HL-60 (cell line): ENCODE measurements at regions not wholly inside any gene's neighbourhood (a gene's known extent, or its start where the extent isn't known, plus 50 kb on each side); places are given as distances from the start of the nearest gene placed in this dataset.
A peak's percentile ranks its signal among the peaks of the same experiment; 100 is the strongest.

Experiments
- DNase-seq, 2 experiments: peaks; one replicate each; pipeline ENCODE4 v3.0.0-alpha.2; 2010 to 2020; ENCODE audit warnings: low read depth in 1 of 2, low spot score in 1 of 2
- H3K27ac ChIP-seq: fragments of 250-450 bp; sonication (Bioruptor Pico); replicated peaks from 2 replicates; pipeline ENCODE4 v1.5.1; 2020; ENCODE audit warnings: mild to moderate bottlenecking, moderate library complexity
- H3K27me3 ChIP-seq: fragments of 250-450 bp; sonication (Bioruptor Pico); 2 replicates; pipeline ENCODE4 v1.5.1; 2021; ENCODE audit warnings: mild to moderate bottlenecking, moderate library complexity; ENCODE audit not compliant: insufficient read depth, poor library complexity, severe bottlenecking
- H3K4me3 ChIP-seq: replicated peaks from 2 replicates; pipeline ENCODE4 v1.5.1; 2011; ENCODE audit warnings: mild to moderate bottlenecking, control low read depth, low read length; ENCODE audit not compliant: insufficient read depth
- CTCF ChIP-seq: IDR thresholded peaks from one replicate; pipeline ENCODE4 v1.5.1; 2011; ENCODE audit warnings: low read length, control low read depth, inconsistent platforms; ENCODE audit not compliant: insufficient read depth
- GABPA ChIP-seq: IDR thresholded peaks from 2 replicates; pipeline ENCODE4 v1.6.1; 2012; ENCODE audit warnings: low read depth
- POLR2AphosphoS5 ChIP-seq: IDR thresholded peaks from 2 replicates; pipeline ENCODE4 v1.6.1; 2012; ENCODE audit warnings: low read depth
- SPI1 ChIP-seq: IDR thresholded peaks from 2 replicates; pipeline ENCODE4 v1.6.1; 2012; ENCODE audit warnings: low read depth, mild to moderate bottlenecking, borderline replicate concordance
- TF ChIP-seq, protein P1 (sequence below): IDR thresholded peaks from 2 replicates; pipeline ENCODE4 v1.6.1; 2012; ENCODE audit warnings: low read depth; ENCODE audit not compliant: insufficient replicate concordance

DNA sequence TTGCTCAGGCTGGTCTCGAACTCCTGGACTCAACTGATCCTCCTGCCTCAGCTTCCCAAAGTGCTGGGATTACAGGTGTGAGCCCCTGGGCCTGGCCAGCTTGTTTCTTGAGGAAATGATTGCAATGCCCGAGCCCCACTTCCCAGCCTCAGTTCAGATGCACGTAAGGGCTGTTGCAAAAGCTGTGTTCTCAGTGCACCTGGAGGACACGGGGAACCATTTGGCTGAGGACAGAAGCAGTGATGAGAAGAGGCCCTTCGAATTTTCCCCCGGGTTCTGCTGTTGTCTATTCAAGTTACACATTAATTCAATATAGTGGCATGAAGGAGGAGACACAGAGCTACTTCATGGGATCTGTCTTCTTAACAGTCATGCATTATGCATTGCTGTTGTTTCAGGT, 78.8 kb upstream of the WDR26 start:
- no peak for DNase-seq
- H3K27me3 ChIP-seq = no peaks in the 10 kb centered on the region
- H3K27ac ChIP-seq = no peak overlapping the region
- no peak overlapping the region for H3K4me3 ChIP-seq
- TF ChIP-seq, protein P1, sequence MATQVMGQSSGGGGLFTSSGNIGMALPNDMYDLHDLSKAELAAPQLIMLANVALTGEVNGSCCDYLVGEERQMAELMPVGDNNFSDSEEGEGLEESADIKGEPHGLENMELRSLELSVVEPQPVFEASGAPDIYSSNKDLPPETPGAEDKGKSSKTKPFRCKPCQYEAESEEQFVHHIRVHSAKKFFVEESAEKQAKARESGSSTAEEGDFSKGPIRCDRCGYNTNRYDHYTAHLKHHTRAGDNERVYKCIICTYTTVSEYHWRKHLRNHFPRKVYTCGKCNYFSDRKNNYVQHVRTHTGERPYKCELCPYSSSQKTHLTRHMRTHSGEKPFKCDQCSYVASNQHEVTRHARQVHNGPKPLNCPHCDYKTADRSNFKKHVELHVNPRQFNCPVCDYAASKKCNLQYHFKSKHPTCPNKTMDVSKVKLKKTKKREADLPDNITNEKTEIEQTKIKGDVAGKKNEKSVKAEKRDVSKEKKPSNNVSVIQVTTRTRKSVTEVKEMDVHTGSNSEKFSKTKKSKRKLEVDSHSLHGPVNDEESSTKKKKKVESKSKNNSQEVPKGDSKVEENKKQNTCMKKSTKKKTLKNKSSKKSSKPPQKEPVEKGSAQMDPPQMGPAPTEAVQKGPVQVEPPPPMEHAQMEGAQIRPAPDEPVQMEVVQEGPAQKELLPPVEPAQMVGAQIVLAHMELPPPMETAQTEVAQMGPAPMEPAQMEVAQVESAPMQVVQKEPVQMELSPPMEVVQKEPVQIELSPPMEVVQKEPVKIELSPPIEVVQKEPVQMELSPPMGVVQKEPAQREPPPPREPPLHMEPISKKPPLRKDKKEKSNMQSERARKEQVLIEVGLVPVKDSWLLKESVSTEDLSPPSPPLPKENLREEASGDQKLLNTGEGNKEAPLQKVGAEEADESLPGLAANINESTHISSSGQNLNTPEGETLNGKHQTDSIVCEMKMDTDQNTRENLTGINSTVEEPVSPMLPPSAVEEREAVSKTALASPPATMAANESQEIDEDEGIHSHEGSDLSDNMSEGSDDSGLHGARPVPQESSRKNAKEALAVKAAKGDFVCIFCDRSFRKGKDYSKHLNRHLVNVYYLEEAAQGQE = no peak
- TF ChIP-seq POLR2AphosphoS5 = no peak
- TF ChIP-seq GABPA = no peak
- TF ChIP-seq CTCF = no peak
- no peak for TF ChIP-seq SPI1

- peak; percentile 48 to 83 for DNase-seq
- H3K4me3 ChIP-seq = no peak overlapping the region
- H3K27me3 ChIP-seq = no peaks in the 10 kb centered on the region
- TF ChIP-seq GABPA = no peak
- TF ChIP-seq CTCF = peak; percentile 76
- no peak for TF ChIP-seq POLR2AphosphoS5
- TF ChIP-seq, protein P1 = no peak
- no peak overlapping the region for H3K27ac ChIP-seq
These were observed 79.2 kb upstream of the WDR26 start for GRCh38 chr1:224513787-224514209.

GRCh38 chr1:224517171-224517570, 82.6 kb upstream of the WDR26 start:
- H3K27ac ChIP-seq = no peak overlapping the region
- H3K27me3 ChIP-seq = no peaks in the 10 kb centered on the region
- DNase-seq = no peak
- H3K4me3 ChIP-seq = no peak overlapping the region
- TF ChIP-seq GABPA (no peak), SPI1 (no peak), CTCF (no peak), POLR2AphosphoS5 (no peak)
- TF ChIP-seq, protein P1 = no peak
